ENCODE measurements at regions not wholly inside any gene's neighbourhood (a gene's known extent, or its start where the extent isn't known, plus 50 kb on each side); places are given as distances from the start of the nearest gene placed in this dataset.

- TF ChIP-seq CTCF (IDR thresholded peaks at IDR 0.05; ENCODE audit: control insufficient read depth, insufficient read depth, low read depth, low read length, missing control alignments), result no peak
- DNase-seq (ENCODE audit: low read depth), result no peak
- no peak overlapping the region for H3K4me3 ChIP-seq (ENCODE audit: control insufficient read depth, low read depth, low read length)
Observed at GRCh38 chr7:17067691-17068090, 185.9 kb upstream of the AGR3 start.

- DNase-seq (ENCODE audit: low read depth), result no peak
- H3K4me3 ChIP-seq (ENCODE audit: control insufficient read depth, low read depth, low read length), result no peak overlapping the region
- no peak for TF ChIP-seq CTCF (IDR thresholded peaks at IDR 0.05; ENCODE audit: control insufficient read depth, insufficient read depth, low read depth, low read length, missing control alignments)
Observed at GRCh38 chr7:17069146-17069545, 187.4 kb upstream of the AGR3 start.

- DNase-seq (ENCODE audit: low read depth), result no peak
- TF ChIP-seq CTCF (IDR thresholded peaks at IDR 0.05; ENCODE audit: control insufficient read depth, insufficient read depth, low read depth, low read length, missing control alignments), result no peak
- H3K4me3 ChIP-seq (ENCODE audit: control insufficient read depth, low read depth, low read length), result no peak overlapping the region
Observed at GRCh38 chr7:17070231-17070708, 188.5 kb upstream of the AGR3 start.

GRCh38 chr7:17071866-17072265 lies 190.1 kb upstream of the AGR3 start:
- no peak for TF ChIP-seq CTCF (IDR thresholded peaks at IDR 0.05; ENCODE audit: control insufficient read depth, insufficient read depth, low read depth, low read length, missing control alignments)
- DNase-seq (ENCODE audit: low read depth), result no peak
- H3K4me3 ChIP-seq (ENCODE audit: control insufficient read depth, low read depth, low read length), result no peak overlapping the region

- no peak for TF ChIP-seq CTCF (IDR thresholded peaks at IDR 0.05; ENCODE audit: control insufficient read depth, insufficient read depth, low read depth, low read length, missing control alignments)
- no peak for DNase-seq (ENCODE audit: low read depth)
- no peak overlapping the region for H3K4me3 ChIP-seq (ENCODE audit: control insufficient read depth, low read depth, low read length)
Observed at GRCh38 chr7:17075601-17076255, 193.9 kb upstream of the AGR3 start.

GRCh38 chr7:17078298-17078697 lies 196.5 kb upstream of the AGR3 start:
- TF ChIP-seq CTCF (IDR thresholded peaks at IDR 0.05; ENCODE audit: control insufficient read depth, insufficient read depth, low read depth, low read length, missing control alignments), result no peak

More at GRCh38 chr7:17078298-17078697, 196.5 kb upstream of the AGR3 start:
- no peak for DNase-seq (ENCODE audit: low read depth)
- no peak overlapping the region for H3K4me3 ChIP-seq (ENCODE audit: control insufficient read depth, low read depth, low read length)
